Esophagus muscularis mucosa (tissue), 4 donors: ENCODE measurements at regions not wholly inside any gene's neighbourhood (a gene's known extent, or its start where the extent isn't known, plus 50 kb on each side); places are given as distances from the start of the nearest gene placed in this dataset.

Experiments
- CTCF ChIP-seq, 3 experiments: fragments of 200-600 bp in 2 of 3; fragments of 450-650 bp in 1 of 3; sonication (generic) in 2 of 3; IDR thresholded peaks; one replicate each; pipeline ENCODE4 v1.5.1; 2017 to 2019; ENCODE audit warnings: antibody characterized with exemption in 3 of 3, mild to moderate bottlenecking in 2 of 3, moderate library complexity in 1 of 3
- EP300 ChIP-seq: sonication (generic); formaldehyde crosslinking; IDR thresholded peaks from one replicate; pipeline ENCODE4 v1.6.1; 2017; ENCODE audit warnings: antibody characterized with exemption
- POLR2A ChIP-seq: fragments of 450-650 bp; IDR thresholded peaks from one replicate; pipeline ENCODE4 v1.6.1; 2017; ENCODE audit warnings: antibody characterized with exemption, moderate library complexity, mild to moderate bottlenecking, low read depth
- POLR2AphosphoS5 ChIP-seq, 2 donors: sonication (generic); formaldehyde crosslinking; IDR thresholded peaks; one replicate each; pipeline ENCODE4 v1.6.1; 2017; ENCODE audit warnings: antibody characterized with exemption in 2 of 2

- TF ChIP-seq EP300 (no peak), POLR2AphosphoS5 (IDR thresholded peaks at IDR 0.05) (no peak), CTCF (IDR thresholded peaks at IDR 0.05) (no peak), POLR2A (no peak)
Observed at GRCh38 chr16:10325783-10326543, 59.9 kb upstream of the ATF7IP2 start.
